HepG2 (cell line): ENCODE measurements at regions not wholly inside any gene's neighbourhood (a gene's known extent, or its start where the extent isn't known, plus 50 kb on each side); places are given as distances from the start of the nearest gene placed in this dataset.

Source experiments
- ATAC-seq: fragments of 200-7000 bp; cut with Tn5 transposase; 3 replicates; pipeline ENCODE4 v1.9.1; 2020; ENCODE audit warnings: mild to moderate bottlenecking, moderate library complexity
- BruUV-seq: library from RNA; stranded (reverse); fragments of 400-500 nt; replicated peaks from 2 replicates; lab custom pipeline; 2021; lab: Mats Ljungman, UMichigan
- CTCF ChIA-PET: fragments of 300-600 bp; formaldehyde crosslinking; extraction: SDS; loops from one replicate; lab custom pipeline; 2021; ENCODE audit warnings: low total read pairs, inconsistent platforms, low intra/inter-chr PET ratio; lab: Yijun Ruan, JAX
- POLR2A ChIA-PET: fragments of 350-600 bp; sonication (Branson Sonifier 250); formaldehyde crosslinking; loops from one replicate; lab custom pipeline; 2020; ENCODE audit warnings: antibody characterized with exemption, inconsistent platforms; lab: Yijun Ruan, JAX
- DNase-seq: peaks from one replicate; pipeline ENCODE4 v3.0.0-alpha.2; 2015; ENCODE audit warnings: low spot score
- FAIRE-seq: peaks from 3 replicates; lab custom pipeline; 2011; peaks lifted over from hg19 to GRCh38; lab: Jason Lieb, UNC
- H2AFZ ChIP-seq: one replicate; pipeline ENCODE4 v1.6.1; 2011; ENCODE audit warnings: low read length, inconsistent platforms
- H3K27ac ChIP-seq: fragments of 300-600 bp; 3 replicates; pipeline ENCODE4 v1.8.0; 2011; ENCODE audit warnings: mixed run types, mild to moderate bottlenecking, mixed read lengths, low read length, inconsistent platforms; ENCODE audit not compliant: insufficient read depth; ENCODE audit errors: extremely low read length
- H3K27me3 ChIP-seq, 2 experiments: fragments of 200-600 bp in 1 of 2; 2 replicates in 1 of 2; 3 replicates in 1 of 2; pipeline versions ENCODE4 v1.6.0 to v1.8.0; 2011; ENCODE audit warnings: low read length in 2 of 2, mild to moderate bottlenecking in 2 of 2, moderate library complexity in 2 of 2, inconsistent platforms in 1 of 2; ENCODE audit not compliant: insufficient read depth in 2 of 2, control insufficient read depth in 1 of 2
- H3K36me3 ChIP-seq, 2 experiments: fragments of 200-600 bp in 1 of 2; replicated peaks in 1 of 2; 2 replicates in 1 of 2; 3 replicates in 1 of 2; pipeline versions ENCODE4 v1.5.1 to v1.8.0; 2011; ENCODE audit warnings: low read length in 2 of 2, inconsistent platforms in 1 of 2; ENCODE audit not compliant: insufficient read depth in 2 of 2, control insufficient read depth in 1 of 2
- H3K4me1 ChIP-seq: 2 replicates; pipeline ENCODE4 v1.5.1; 2012; ENCODE audit warnings: low read length, inconsistent platforms; ENCODE audit not compliant: insufficient read depth
- H3K4me2 ChIP-seq: 2 replicates; pipeline ENCODE4 v1.6.0; 2011; ENCODE audit warnings: low read depth, low read length, inconsistent platforms
- H3K4me3 ChIP-seq, 3 experiments: fragments of 200-600 bp in 1 of 3; sonication (generic), shearing (Covaris generic) in 1 of 3; replicated peaks in 1 of 3; 2 replicates each; pipeline ENCODE4 v1.5.1; 2011 to 2016; ENCODE audit warnings: low read length in 3 of 3, inconsistent platforms in 2 of 3, low read depth in 2 of 3, mild to moderate bottlenecking in 2 of 3, control low read depth in 1 of 3, mixed read lengths in 1 of 3; ENCODE audit not compliant: insufficient read depth in 1 of 3
- H3K79me2 ChIP-seq: one replicate; pipeline ENCODE4 v1.6.1; 2011; ENCODE audit warnings: low read length, inconsistent platforms; ENCODE audit not compliant: insufficient read depth
- H3K9ac ChIP-seq: 2 replicates; pipeline ENCODE4 v1.6.0; 2011; ENCODE audit warnings: mild to moderate bottlenecking, low read depth, low read length, inconsistent platforms; ENCODE audit not compliant: insufficient read depth
- H3K9me3 ChIP-seq: 2 replicates; pipeline ENCODE4 v1.5.1; 2012; ENCODE audit warnings: mild to moderate bottlenecking, low read length
- H4K20me1 ChIP-seq: 2 replicates; pipeline ENCODE4 v1.6.0; 2011; ENCODE audit warnings: inconsistent platforms, mild to moderate bottlenecking, low read length, moderate library complexity; ENCODE audit not compliant: insufficient read depth
- CTCF ChIP-seq: sonication (generic); formaldehyde crosslinking; IDR thresholded peaks from 2 replicates; pipeline ENCODE4 v1.5.0; 2020; ENCODE audit warnings: mild to moderate bottlenecking, missing genetic modification reagents, moderate library complexity
- ETV6 ChIP-seq: sonication (generic); formaldehyde crosslinking; conservative IDR thresholded peaks from 2 replicates; pipeline ENCODE4 v1.4.0; 2020; ENCODE audit warnings: missing genetic modification reagents
- FIP1L1 ChIP-seq: fragments of 200-400 bp; formaldehyde crosslinking; IDR thresholded peaks from 2 replicates; pipeline ENCODE4 v1.6.1; 2018; ENCODE audit warnings: low read depth, mild to moderate bottlenecking, low read length, moderate library complexity, borderline replicate concordance; ENCODE audit not compliant: insufficient read depth
- NFYB ChIP-seq: sonication (generic); formaldehyde crosslinking; IDR thresholded peaks from 2 replicates; pipeline ENCODE4 v1.4.0; 2020; ENCODE audit warnings: missing genetic modification reagents
- POGZ ChIP-seq: sonication (generic); formaldehyde crosslinking; IDR thresholded peaks from 2 replicates; pipeline ENCODE4 v1.4.0; 2020; ENCODE audit warnings: mild to moderate bottlenecking, missing genetic modification reagents
- SMAD3 ChIP-seq: sonication (generic); formaldehyde crosslinking; IDR thresholded peaks from 2 replicates; pipeline ENCODE4 v1.4.0; 2020; ENCODE audit warnings: missing genetic modification reagents
- ZNF557 ChIP-seq: sonication (generic); formaldehyde crosslinking; IDR thresholded peaks from 2 replicates; pipeline ENCODE4 v1.4.0; 2020; ENCODE audit warnings: missing genetic modification reagents
- ZNF747 ChIP-seq: sonication (generic); formaldehyde crosslinking; IDR thresholded peaks from 2 replicates; pipeline ENCODE4 v1.8.1; 2023; ENCODE audit warnings: missing genetic modification reagents, mild to moderate bottlenecking, borderline replicate concordance
- WGBS: methylation state at CpG from one replicate; pipeline ENCODE4 v1.1.6; 2017; ENCODE audit warnings: low lambda C conversion rate; 5-methylcytosine and 5-hydroxymethylcytosine counted together
- in situ Hi-C: cut with HindIII; loops from 2 replicates; pipeline ENCODE4 v1.10.0; 2017; ENCODE audit warnings: low pct_unique_long_range_greater_than_20kb; ENCODE audit not compliant: extremely low pct_ligation_motif_present
- intact Hi-C: fragments of 100-400 bp; cut with micrococcal nuclease; formaldehyde crosslinking; loops from one replicate; pipeline ENCODE4 v1.10.0; 2022; ENCODE audit not compliant: unreplicated experiment

DNA sequence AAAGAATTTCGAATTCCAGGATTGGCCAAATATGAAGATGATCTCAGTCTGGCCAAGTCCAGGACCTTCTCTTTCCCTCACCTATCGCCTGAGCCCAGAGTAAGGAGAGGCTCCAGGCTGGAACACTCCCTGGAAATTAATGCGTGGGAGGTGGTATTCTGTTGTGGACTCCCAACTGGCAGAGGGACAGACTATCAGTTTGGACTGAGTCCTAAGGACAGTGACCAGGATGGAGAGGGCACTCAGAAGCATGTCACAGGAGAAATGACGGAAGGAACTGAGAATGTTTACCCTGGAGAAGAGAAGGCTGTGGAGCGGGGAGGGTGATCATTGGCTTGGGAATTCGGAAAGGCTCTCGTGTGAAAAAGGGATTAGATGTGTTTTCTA is 84.4 kb downstream of the RPL27A start:
- POLR2A ChIA-PET, result no interaction called here
- intact Hi-C loops, result no loop called here
- 97% methylated on average over 7 of the region's 7 CpGs for WGBS
- ATAC-seq (no peak), FAIRE-seq (no peak), DNase-seq (no peak)
- BruUV-seq, result no TSS peak
- Histone ChIP-seq H2AFZ (no peak overlapping the region), H3K4me3 (no peak overlapping the region), H3K4me1 (0 out of 2 replicates have a peak, but pooled peaks cover 7% of the 10 kb centered on the region), H3K9me3 (no peaks in the 10 kb centered on the region), H3K27ac (no peak overlapping the region), H3K9ac (no peak overlapping the region), H3K27me3 (no peaks in the 10 kb centered on the region), H3K4me2 (no peak overlapping the region), H4K20me1 (no peaks in the 10 kb centered on the region), H3K79me2 (no peaks in the 10 kb centered on the region), H3K36me3 (no peaks in the 10 kb centered on the region)
- CTCF ChIA-PET, result no interaction called here
- in situ Hi-C loops, result no loop called here
- no peak for TF ChIP-seq CTCF (CRISPR knock-in tag)
- TF ChIP-seq NFYB (CRISPR knock-in tag), result no peak
- TF ChIP-seq POGZ (CRISPR knock-in tag), result no peak
- no peak for TF ChIP-seq FIP1L1
- no peak for TF ChIP-seq ZNF747
- TF ChIP-seq ZNF557 (CRISPR knock-in tag), result no peak
- TF ChIP-seq ETV6 (CRISPR knock-in tag), result no peak
- TF ChIP-seq SMAD3 (CRISPR knock-in tag), result no peak
